ENCODE measurements at regions not wholly inside any gene's neighbourhood (a gene's known extent, or its start where the extent isn't known, plus 50 kb on each side); places are given as distances from the start of the nearest gene placed in this dataset.

DNA sequence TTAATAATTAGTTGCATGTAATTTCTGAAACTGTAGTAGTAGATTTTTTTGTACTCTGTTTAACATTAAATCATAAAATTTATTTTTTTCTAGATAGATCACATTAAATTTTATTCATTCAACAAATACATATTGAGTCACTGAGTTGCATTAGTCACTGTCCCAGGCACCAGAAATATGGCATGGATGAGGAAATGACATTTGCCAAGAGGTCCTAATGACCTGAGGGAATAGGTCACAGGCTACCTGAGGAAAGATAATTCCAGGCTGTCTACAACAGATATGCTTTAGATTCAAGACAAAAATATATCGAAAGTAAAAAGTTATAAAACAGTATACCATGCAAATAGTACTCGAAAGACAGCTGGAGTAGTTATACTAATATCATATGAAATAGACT is 852.4 kb upstream of the ACVR2A start:
- DNase-seq (no peak), ATAC-seq (no peak)
- H3K4me3 ChIP-seq, result no peak overlapping the region
- no peaks in the 10 kb centered on the region for H3K36me3 ChIP-seq (ENCODE audit: low read depth)
- no peaks in the 10 kb centered on the region for H3K9me3 ChIP-seq
- intact Hi-C loops (cut with DNase I, micrococcal nuclease), result no loop called here
- H3K4me1 ChIP-seq (ENCODE audit: low read depth), result no peaks in the 10 kb centered on the region
- TF ChIP-seq, protein P1, sequence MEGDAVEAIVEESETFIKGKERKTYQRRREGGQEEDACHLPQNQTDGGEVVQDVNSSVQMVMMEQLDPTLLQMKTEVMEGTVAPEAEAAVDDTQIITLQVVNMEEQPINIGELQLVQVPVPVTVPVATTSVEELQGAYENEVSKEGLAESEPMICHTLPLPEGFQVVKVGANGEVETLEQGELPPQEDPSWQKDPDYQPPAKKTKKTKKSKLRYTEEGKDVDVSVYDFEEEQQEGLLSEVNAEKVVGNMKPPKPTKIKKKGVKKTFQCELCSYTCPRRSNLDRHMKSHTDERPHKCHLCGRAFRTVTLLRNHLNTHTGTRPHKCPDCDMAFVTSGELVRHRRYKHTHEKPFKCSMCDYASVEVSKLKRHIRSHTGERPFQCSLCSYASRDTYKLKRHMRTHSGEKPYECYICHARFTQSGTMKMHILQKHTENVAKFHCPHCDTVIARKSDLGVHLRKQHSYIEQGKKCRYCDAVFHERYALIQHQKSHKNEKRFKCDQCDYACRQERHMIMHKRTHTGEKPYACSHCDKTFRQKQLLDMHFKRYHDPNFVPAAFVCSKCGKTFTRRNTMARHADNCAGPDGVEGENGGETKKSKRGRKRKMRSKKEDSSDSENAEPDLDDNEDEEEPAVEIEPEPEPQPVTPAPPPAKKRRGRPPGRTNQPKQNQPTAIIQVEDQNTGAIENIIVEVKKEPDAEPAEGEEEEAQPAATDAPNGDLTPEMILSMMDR (IDR thresholded peaks at IDR 0.05), result no peak

DNA sequence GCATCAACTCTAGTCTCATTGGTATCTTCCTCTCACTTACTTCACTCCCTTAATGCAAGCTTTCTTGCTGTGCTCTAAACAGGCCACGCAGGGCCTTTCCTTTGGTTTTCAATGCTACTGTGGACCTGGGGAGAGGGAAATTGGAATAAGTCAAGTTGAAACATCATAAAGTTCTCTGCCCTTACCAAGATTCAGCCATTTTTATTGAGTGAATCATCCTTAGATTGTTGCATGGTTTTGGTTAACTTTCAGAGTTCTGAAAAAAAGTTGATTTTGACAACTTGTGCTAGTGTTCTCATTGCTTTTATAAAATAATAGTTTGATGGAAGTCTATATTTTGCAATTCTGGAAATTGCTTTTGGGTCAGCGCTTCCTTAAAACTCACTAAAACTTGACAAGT is 852.8 kb upstream of the ACVR2A start:
- Histone ChIP-seq H3K9me3 (no peaks in the 10 kb centered on the region), H3K36me3 (ENCODE audit: low read depth) (no peaks in the 10 kb centered on the region), H3K4me1 (ENCODE audit: low read depth) (no peaks in the 10 kb centered on the region), H3K4me3 (no peak overlapping the region)
- DNase-seq, result no peak
- TF ChIP-seq, protein P1 (IDR thresholded peaks at IDR 0.05), result no peak
- intact Hi-C loops (cut with DNase I, micrococcal nuclease), result no loop called here
- ATAC-seq, result no peak

DNA sequence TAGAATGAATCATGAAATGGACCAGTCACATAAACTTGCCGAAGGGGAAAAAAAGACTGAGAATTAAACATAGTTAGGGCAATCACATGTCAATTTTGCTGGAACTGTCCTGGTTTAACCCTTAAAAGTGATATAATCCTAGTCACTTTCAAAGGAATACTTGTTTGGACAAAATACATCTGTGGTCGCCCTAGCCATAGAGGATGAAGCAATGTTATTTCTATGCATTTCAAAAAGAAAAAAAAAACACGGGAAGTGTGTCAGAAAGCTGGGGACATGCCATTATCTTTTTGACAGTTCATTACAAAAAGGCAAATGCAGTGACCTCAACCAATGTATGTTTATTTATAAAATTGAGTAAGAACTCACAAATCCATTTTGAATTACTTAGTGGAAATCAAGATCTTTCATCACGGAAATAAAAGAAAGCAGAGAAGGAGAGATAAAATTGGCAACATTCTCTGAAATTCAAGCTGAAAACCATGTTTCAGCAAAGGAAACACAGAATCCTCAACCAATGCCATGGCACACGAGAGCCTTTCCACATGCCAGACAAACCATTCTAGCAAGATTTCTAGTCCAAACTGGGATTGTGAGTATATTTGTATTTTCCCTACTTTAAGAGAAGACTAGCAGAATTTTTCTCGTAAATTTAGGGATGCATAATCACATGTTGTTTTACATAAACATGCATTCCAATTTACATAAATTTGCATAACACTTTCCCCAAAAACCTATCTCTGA is 854.3 kb upstream of the ACVR2A start:
- H3K9me3 ChIP-seq, result no peaks in the 10 kb centered on the region
- H3K4me3 ChIP-seq, result no peak overlapping the region
- DNase-seq, result no peak
- no peaks in the 10 kb centered on the region for H3K4me1 ChIP-seq (ENCODE audit: low read depth)
- ATAC-seq, result no peak
- H3K36me3 ChIP-seq (ENCODE audit: low read depth), result no peaks in the 10 kb centered on the region
- intact Hi-C loops (cut with DNase I, micrococcal nuclease), result no loop called here
- TF ChIP-seq, protein P1 (IDR thresholded peaks at IDR 0.05), result no peak

DNA sequence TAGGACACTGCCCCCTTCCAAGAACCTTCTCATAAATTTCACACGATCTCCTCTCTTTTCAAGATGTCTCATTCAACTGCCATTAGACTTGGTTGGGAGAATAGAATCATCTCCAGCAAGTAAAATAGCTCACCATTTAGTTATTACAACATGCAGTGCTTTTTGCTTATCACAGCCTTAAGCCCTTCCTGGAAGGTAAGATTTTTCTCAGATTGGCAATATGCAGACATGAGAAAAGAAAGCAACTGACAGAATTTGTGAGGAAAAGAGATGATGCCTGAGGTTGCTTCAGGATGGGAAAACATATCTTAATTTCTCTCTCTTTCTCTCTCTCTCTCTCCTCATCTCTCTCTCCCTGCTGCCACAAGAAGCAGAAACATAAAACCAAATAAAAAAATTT is 855.1 kb upstream of the ACVR2A start:
- TF ChIP-seq, protein P1 (IDR thresholded peaks at IDR 0.05), result no peak
- no peaks in the 10 kb centered on the region for H3K4me1 ChIP-seq (ENCODE audit: low read depth)
- intact Hi-C loops (cut with DNase I, micrococcal nuclease), result no loop called here

DNA sequence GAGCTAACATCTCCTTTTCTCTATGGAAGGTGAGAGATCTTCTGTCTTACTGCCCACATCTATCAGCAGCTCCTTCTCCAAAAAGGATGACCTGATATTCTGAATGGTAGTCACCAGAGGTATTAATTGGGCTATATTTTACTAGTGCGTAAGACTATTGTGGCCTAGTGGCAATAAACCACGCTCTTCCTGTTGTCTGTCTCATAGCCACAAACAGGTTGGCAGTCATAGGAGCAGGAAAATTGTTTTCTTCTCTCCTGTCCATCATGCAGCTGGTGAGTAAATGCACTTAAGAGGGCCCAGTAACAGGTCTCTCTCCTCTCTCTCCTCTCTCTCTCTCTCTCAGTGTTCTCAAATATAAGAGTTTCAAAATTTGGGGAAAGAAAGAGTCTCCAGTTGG is 856.8 kb upstream of the ACVR2A start:
- no peak for DNase-seq
- ATAC-seq, result no peak
- intact Hi-C loops (cut with DNase I, micrococcal nuclease), result no loop called here
- Histone ChIP-seq H3K36me3 (ENCODE audit: low read depth) (no peaks in the 10 kb centered on the region), H3K4me3 (no peak overlapping the region), H3K9me3 (no peaks in the 10 kb centered on the region), H3K4me1 (ENCODE audit: low read depth) (no peaks in the 10 kb centered on the region)
- TF ChIP-seq, protein P1 (IDR thresholded peaks at IDR 0.05), result no peak

More for the DNA sequence above, 855.1 kb upstream of the ACVR2A start:
- H3K9me3 ChIP-seq, result no peaks in the 10 kb centered on the region
- DNase-seq, result no peak
- no peak for ATAC-seq
- H3K4me3 ChIP-seq, result no peak overlapping the region
- no peaks in the 10 kb centered on the region for H3K36me3 ChIP-seq (ENCODE audit: low read depth)

DNA sequence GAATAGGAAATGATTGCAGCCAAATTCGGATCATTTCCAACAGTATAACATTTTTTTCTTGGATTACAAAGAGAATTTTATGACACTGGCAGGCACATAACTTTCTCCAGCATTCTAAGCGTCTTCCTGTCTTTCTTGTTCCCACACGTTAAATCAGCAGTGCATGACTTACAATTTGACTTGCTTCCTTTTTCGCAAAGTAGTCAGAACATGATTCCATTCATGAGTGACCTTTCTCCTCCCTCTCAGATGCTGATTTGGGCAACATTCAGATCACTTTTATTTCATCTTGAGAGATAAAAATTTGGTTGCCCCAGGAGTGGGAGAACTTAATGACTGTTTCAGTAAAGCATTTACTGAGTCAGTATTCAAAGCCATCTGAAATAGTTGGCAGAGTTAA is 858.7 kb upstream of the ACVR2A start:
- TF ChIP-seq, protein P1 (IDR thresholded peaks at IDR 0.05), result no peak
- H3K4me3 ChIP-seq, result no peak overlapping the region
- intact Hi-C loops (cut with DNase I, micrococcal nuclease), result no loop called here
- H3K36me3 ChIP-seq (ENCODE audit: low read depth), result no peaks in the 10 kb centered on the region
- ATAC-seq (no peak), DNase-seq (no peak)
- no peaks in the 10 kb centered on the region for H3K9me3 ChIP-seq
- H3K4me1 ChIP-seq (ENCODE audit: low read depth), result no peaks in the 10 kb centered on the region

Measured in mucosa of descending colon (tissue), 3 donors.